Neural crest cell (in vitro differentiated cells): ENCODE measurements at regions not wholly inside any gene's neighbourhood (a gene's known extent, or its start where the extent isn't known, plus 50 kb on each side); places are given as distances from the start of the nearest gene placed in this dataset.
"Not testable (repeated sequence)": the region's sequence is repeated elsewhere in the genome, so short reads cannot be mapped to it uniquely, and the experiment has no call there.

Experiments
- DNase-seq: peaks from one replicate; pipeline ENCODE4 v3.0.0; 2021; ENCODE audit warnings: low read depth, mixed read lengths, low spot score
- H3K27ac Mint-ChIP-seq: one replicate; pipeline ENCODE4 v1.8.0; 2021; ENCODE audit warnings: mild to moderate bottlenecking, mixed read lengths; ENCODE audit not compliant: unreplicated experiment
- H3K27me3 Mint-ChIP-seq: 2 replicates; pipeline ENCODE4 v1.8.0; 2021; ENCODE audit warnings: low read depth, mild to moderate bottlenecking, mixed read lengths
- H3K36me3 Mint-ChIP-seq: 2 replicates; pipeline ENCODE4 v1.8.0; 2021; ENCODE audit warnings: low read depth, mild to moderate bottlenecking, mixed read lengths
- H3K4me1 Mint-ChIP-seq: 2 replicates; pipeline ENCODE4 v1.8.0; 2021; ENCODE audit warnings: mixed read lengths
- H3K4me3 Mint-ChIP-seq: one replicate; pipeline ENCODE4 v1.8.0; 2021; ENCODE audit warnings: mild to moderate bottlenecking, mixed read lengths
- H3K9me3 Mint-ChIP-seq: 2 replicates; pipeline ENCODE4 v1.8.0; 2021; ENCODE audit warnings: mixed read lengths
- TF ChIP-seq, protein P1 (sequence below): fragments of 200-600 bp; sonication (generic); conservative IDR thresholded peaks from 2 replicates; pipeline ENCODE4 v1.5.0; 2021; ENCODE audit warnings: antibody characterized with exemption, mild to moderate bottlenecking

DNA sequence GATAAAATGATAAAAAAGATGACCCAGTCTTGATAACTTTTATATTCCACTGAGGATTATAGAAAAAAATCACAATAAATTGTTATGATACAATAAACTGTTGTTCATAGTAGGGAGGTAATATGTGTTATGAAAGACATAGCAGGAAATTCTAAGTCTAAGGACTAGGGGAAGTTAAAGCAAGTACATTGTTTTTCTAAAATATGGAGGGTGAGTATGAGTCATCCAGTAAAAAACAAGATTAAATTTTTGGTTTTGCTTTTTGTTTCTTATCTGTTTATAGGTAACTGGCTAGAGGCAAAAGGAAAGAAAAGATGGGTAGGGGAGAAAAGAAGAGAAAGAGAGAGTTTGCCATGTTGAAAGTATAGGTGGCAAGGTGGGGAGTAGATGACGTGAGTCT lies 188.4 kb downstream of the POLR1F start:
- H3K27me3 Mint-ChIP-seq, result no peaks in the 10 kb centered on the region

GRCh38 chr7:19519443-19520021 lies 189.3 kb downstream of the POLR1F start:
- no peak overlapping the region for H3K4me3 Mint-ChIP-seq
- H3K36me3 Mint-ChIP-seq, result no peaks in the 10 kb centered on the region
- H3K27me3 Mint-ChIP-seq, result no peaks in the 10 kb centered on the region
- H3K27ac Mint-ChIP-seq, result no peak overlapping the region
- no peak for DNase-seq
- TF ChIP-seq, protein P1, sequence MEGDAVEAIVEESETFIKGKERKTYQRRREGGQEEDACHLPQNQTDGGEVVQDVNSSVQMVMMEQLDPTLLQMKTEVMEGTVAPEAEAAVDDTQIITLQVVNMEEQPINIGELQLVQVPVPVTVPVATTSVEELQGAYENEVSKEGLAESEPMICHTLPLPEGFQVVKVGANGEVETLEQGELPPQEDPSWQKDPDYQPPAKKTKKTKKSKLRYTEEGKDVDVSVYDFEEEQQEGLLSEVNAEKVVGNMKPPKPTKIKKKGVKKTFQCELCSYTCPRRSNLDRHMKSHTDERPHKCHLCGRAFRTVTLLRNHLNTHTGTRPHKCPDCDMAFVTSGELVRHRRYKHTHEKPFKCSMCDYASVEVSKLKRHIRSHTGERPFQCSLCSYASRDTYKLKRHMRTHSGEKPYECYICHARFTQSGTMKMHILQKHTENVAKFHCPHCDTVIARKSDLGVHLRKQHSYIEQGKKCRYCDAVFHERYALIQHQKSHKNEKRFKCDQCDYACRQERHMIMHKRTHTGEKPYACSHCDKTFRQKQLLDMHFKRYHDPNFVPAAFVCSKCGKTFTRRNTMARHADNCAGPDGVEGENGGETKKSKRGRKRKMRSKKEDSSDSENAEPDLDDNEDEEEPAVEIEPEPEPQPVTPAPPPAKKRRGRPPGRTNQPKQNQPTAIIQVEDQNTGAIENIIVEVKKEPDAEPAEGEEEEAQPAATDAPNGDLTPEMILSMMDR, result no peak
- H3K9me3 Mint-ChIP-seq, result no peaks in the 10 kb centered on the region
- H3K4me1 Mint-ChIP-seq, result no peaks in the 10 kb centered on the region

More for the DNA sequence above, 188.4 kb downstream of the POLR1F start:
- no peak for DNase-seq
- TF ChIP-seq, protein P1, result no peak
- H3K4me1 Mint-ChIP-seq, result no peaks in the 10 kb centered on the region
- H3K36me3 Mint-ChIP-seq, result no peaks in the 10 kb centered on the region
- no peaks in the 10 kb centered on the region for H3K9me3 Mint-ChIP-seq
- H3K27ac Mint-ChIP-seq, result peak overlapping the region; percentile 61
- no peak overlapping the region for H3K4me3 Mint-ChIP-seq

DNA sequence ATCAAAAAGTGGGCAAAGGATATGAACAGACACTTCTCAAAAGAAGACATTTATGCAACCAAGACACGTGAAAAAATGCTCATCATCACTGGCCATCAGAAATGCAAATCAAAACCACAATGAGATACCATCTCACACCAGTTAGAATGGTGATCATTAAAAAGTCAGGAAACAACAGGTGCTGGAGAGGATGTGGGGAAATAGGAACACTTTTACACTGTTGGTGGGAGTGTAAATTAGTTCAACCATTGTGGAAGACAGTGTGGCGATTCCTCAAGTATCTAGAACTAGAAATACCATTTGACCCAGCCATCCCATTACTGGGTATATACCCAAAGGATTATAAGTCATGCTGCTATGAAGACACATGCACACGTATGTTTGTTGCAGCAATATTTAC lies 191.3 kb downstream of the POLR1F start:
- DNase-seq, H3K9me3 Mint-ChIP-seq, H3K27me3 Mint-ChIP-seq, H3K4me1 Mint-ChIP-seq, H3K36me3 Mint-ChIP-seq, H3K4me3 Mint-ChIP-seq, H3K27ac Mint-ChIP-seq: not testable (repeated sequence)

- H3K27me3 Mint-ChIP-seq, result no peaks in the 10 kb centered on the region
- no peak for DNase-seq
- no peaks in the 10 kb centered on the region for H3K9me3 Mint-ChIP-seq
- H3K27ac Mint-ChIP-seq, result peak overlapping the region; percentile 57
- H3K4me1 Mint-ChIP-seq, result peaks cover 7% of the 10 kb centered on the region
- H3K4me3 Mint-ChIP-seq, result no peak overlapping the region
- TF ChIP-seq, protein P1, result no peak
- no peaks in the 10 kb centered on the region for H3K36me3 Mint-ChIP-seq
Measured at GRCh38 chr7:19508821-19509220, 200.0 kb downstream of the POLR1F start.

DNA sequence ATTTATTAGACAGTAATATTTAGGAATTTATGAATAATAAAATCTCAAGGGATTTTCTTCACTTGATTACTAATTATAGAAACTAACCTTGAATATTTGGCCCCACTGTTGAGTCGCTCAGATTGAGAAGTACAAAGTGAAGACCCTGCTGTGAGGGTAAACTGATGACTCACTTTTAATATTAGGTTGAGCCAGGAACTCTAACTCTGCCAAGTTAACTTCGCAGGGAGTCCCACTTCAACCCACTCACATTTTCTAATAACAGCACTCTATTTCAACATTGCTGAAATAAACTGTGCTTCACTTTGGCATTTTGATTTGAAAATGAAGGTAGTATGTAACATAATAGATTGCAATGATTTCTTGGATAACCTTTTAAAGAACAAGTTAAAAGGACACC lies 200.7 kb downstream of the POLR1F start:
- no peaks in the 10 kb centered on the region for H3K36me3 Mint-ChIP-seq
- peaks cover 7% of the 10 kb centered on the region for H3K4me1 Mint-ChIP-seq
- TF ChIP-seq, protein P1, result no peak
- no peak overlapping the region for H3K4me3 Mint-ChIP-seq
- no peaks in the 10 kb centered on the region for H3K27me3 Mint-ChIP-seq
- no peak for DNase-seq
- H3K27ac Mint-ChIP-seq, result no peak overlapping the region
- no peaks in the 10 kb centered on the region for H3K9me3 Mint-ChIP-seq

DNA sequence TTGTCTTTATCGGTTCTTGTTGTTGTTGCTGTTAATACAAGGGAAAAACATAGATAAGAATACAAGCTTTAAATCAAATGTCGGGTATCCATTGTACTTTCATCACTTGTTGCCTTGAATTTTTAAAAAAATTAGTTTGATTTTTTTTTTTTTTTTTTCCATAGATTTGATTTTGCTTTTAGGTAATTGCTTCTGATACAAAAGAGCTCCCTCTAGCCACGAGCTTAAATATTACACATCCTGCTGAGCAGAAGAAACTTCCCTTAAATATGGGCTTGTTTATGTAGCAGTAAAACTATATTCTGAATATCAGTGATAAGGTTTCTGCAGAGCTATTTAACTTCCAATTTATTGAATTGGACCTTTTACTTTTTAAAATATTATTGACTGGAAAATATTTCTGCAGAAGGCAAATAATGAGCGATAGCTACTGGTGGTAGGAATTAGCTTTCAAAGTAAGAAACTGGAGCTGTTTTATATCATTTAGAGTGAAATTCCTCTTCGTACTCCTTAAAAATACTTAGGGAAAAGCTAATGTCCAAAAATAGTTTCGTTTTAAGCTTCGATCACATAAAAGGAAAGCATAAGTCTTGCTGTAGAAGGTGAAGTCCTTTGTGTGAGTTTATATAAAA lies 216.9 kb downstream of the POLR1F start:
- Mint-ChIP-seq H3K4me3 (no peak overlapping the region), H3K27ac (no peak overlapping the region), H3K4me1 (peaks cover 3% of the 10 kb centered on the region), H3K27me3 (no peaks in the 10 kb centered on the region), H3K36me3 (no peaks in the 10 kb centered on the region), H3K9me3 (peaks cover 4% of the 10 kb centered on the region)
- DNase-seq, result no peak
- TF ChIP-seq, protein P1, result peak; percentile 73
